B cell (primary cell): ENCODE measurements at regions not wholly inside any gene's neighbourhood (a gene's known extent, or its start where the extent isn't known, plus 50 kb on each side); places are given as distances from the start of the nearest gene placed in this dataset.
"Not testable (repeated sequence)": the region's sequence is repeated elsewhere in the genome, so short reads cannot be mapped to it uniquely, and the experiment has no call there.

ENCODE experiments used
- ATAC-seq: fragments of 200-7000 bp; cut with Tn5 transposase; one replicate; pipeline ENCODE4 v1.10.0; 2021; ENCODE audit warnings: low read depth, mild to moderate bottlenecking, moderate number of reproducible peaks, moderate library complexity
- CTCF ChIA-PET: fragments of 350-600 bp; sonication (Branson Sonifier 250); formaldehyde crosslinking; loops from one replicate; lab custom pipeline; 2021; ENCODE audit warnings: antibody characterized with exemption, inconsistent platforms; lab: Charles Lee
- POLR2A ChIA-PET: fragments of 350-600 bp; sonication (Branson Sonifier 250); formaldehyde crosslinking; loops from one replicate; lab custom pipeline; 2021; ENCODE audit warnings: antibody characterized with exemption; lab: Charles Lee
- DNase-seq: peaks from one replicate; pipeline ENCODE4 v3.0.0; 2013
- H2AFZ ChIP-seq: 2 replicates; pipeline ENCODE4 v1.6.1; 2012; ENCODE audit warnings: mild to moderate bottlenecking, low read depth, low read length; ENCODE audit not compliant: insufficient read depth, poor library complexity, severe bottlenecking
- H3K27ac ChIP-seq, 2 donors: 1 replicate in 1 of 2; 2 replicates in 1 of 2; pipeline ENCODE4 v1.5.1; 2012 to 2013; ENCODE audit warnings: low read length in 2 of 2, mild to moderate bottlenecking in 2 of 2, moderate library complexity in 1 of 2
- H3K27me3 ChIP-seq, 4 experiments: fragments of 200-600 bp in 1 of 4; sonication (generic) in 1 of 4; replicated peaks in 1 of 4; 1 replicate in 2 of 4; 2 replicates in 2 of 4; pipeline versions ENCODE4 v1.6.1 to v1.7.0; 2013 to 2016; ENCODE audit warnings: low read length in 3 of 4, mild to moderate bottlenecking in 2 of 4, mixed read lengths in 1 of 4, moderate library complexity in 1 of 4; ENCODE audit not compliant: insufficient read depth in 4 of 4, control insufficient read depth in 3 of 4; ENCODE audit errors: control extremely low read depth in 1 of 4
- H3K36me3 ChIP-seq, 2 experiments: replicated peaks in 1 of 2; 1 replicate in 1 of 2; 2 replicates in 1 of 2; pipeline versions ENCODE4 v1.6.1 to v1.7.1; 2013; ENCODE audit warnings: low read length in 1 of 2; ENCODE audit not compliant: insufficient read depth in 2 of 2, control insufficient read depth in 1 of 2; ENCODE audit errors: control extremely low read depth in 1 of 2, extremely low read depth in 1 of 2
- H3K4me1 ChIP-seq, 2 donors: fragments of 200-600 bp in 1 of 2; sonication (generic) in 1 of 2; 1 replicate in 1 of 2; 2 replicates in 1 of 2; pipeline versions ENCODE4 v1.5.1 to v1.6.1; 2013 to 2017; ENCODE audit warnings: low read length in 2 of 2; ENCODE audit not compliant: control insufficient read depth in 2 of 2, insufficient read depth in 2 of 2
- H3K4me2 ChIP-seq: replicated peaks from 2 replicates; pipeline ENCODE3; 2012; ENCODE audit warnings: mild to moderate bottlenecking, low read depth, low read length; ENCODE audit not compliant: poor library complexity, severe bottlenecking
- H3K4me3 ChIP-seq, 5 experiments: fragments of 200-600 bp in 1 of 5; sonication (generic) in 1 of 5; 1 replicate in 3 of 5; 2 replicates in 2 of 5; pipeline versions ENCODE4 v1.5.1 to v1.7.0; 2011 to 2016; ENCODE audit warnings: low read length in 4 of 5, mild to moderate bottlenecking in 4 of 5, low read depth in 2 of 5, control low read depth in 1 of 5, moderate library complexity in 1 of 5; ENCODE audit not compliant: insufficient read depth in 1 of 5; ENCODE audit errors: control extremely low read depth in 1 of 5, extremely low read depth in 1 of 5
- H3K79me2 ChIP-seq: fragments of 200-600 bp; sonication (generic); one replicate; pipeline ENCODE4 v1.6.0; 2016; ENCODE audit warnings: low read length; ENCODE audit not compliant: control insufficient read depth, insufficient read depth
- H3K9ac ChIP-seq: fragments of 200-600 bp; sonication (generic); 2 replicates; pipeline ENCODE4 v1.6.1; 2017; ENCODE audit warnings: mild to moderate bottlenecking, low read length, moderate library complexity
- H3K9me3 ChIP-seq, 3 donors: one replicate each; pipeline versions ENCODE4 v1.6.1 to v1.7.1; 2013; ENCODE audit warnings: low read length in 2 of 3; ENCODE audit not compliant: control insufficient read depth in 2 of 3, insufficient read depth in 1 of 3; ENCODE audit errors: control extremely low read depth in 1 of 3
- H4K20me1 ChIP-seq: 2 replicates; pipeline ENCODE4 v1.6.0; 2012; ENCODE audit warnings: mild to moderate bottlenecking, low read length; ENCODE audit not compliant: insufficient read depth, control insufficient read depth, poor library complexity, severe bottlenecking
- H3K27ac Mint-ChIP-seq: one replicate; pipeline ENCODE4 v1.8.0; 2021; ENCODE audit warnings: mixed read lengths
- H3K27me3 Mint-ChIP-seq: one replicate; pipeline ENCODE4 v1.8.0; 2021; ENCODE audit warnings: mixed read lengths
- H3K4me1 Mint-ChIP-seq: one replicate; pipeline ENCODE4 v1.8.0; 2021; ENCODE audit warnings: mixed read lengths
- H3K4me3 Mint-ChIP-seq: one replicate; pipeline ENCODE4 v1.8.0; 2021; ENCODE audit warnings: mixed read lengths
- H3K9me3 Mint-ChIP-seq: one replicate; pipeline ENCODE4 v1.8.0; 2022; ENCODE audit warnings: mixed read lengths; ENCODE audit not compliant: insufficient read depth
- CTCF ChIP-seq: fragments of 200-600 bp; IDR thresholded peaks from one replicate; pipeline ENCODE4 v1.8.0; 2022; ENCODE audit warnings: antibody characterized with exemption, mild to moderate bottlenecking
- EZH2 ChIP-seq: IDR thresholded peaks from 2 replicates; pipeline ENCODE4 v1.6.1; 2012; ENCODE audit warnings: borderline replicate concordance, low read depth, mild to moderate bottlenecking, moderate library complexity, low read length; ENCODE audit not compliant: insufficient read depth, poor library complexity, severe bottlenecking
- WGBS: methylation state at CpG from one replicate; pipeline ENCODE4 v1.1.5; 2013; ENCODE audit warnings: missing lambda C conversion rate; ENCODE audit not compliant: insufficient coverage; 5-methylcytosine and 5-hydroxymethylcytosine counted together
- intact Hi-C: fragments of 100-400 bp; cut with micrococcal nuclease; formaldehyde crosslinking; loops from one replicate; pipeline ENCODE4 v1.10.0; 2022

GRCh38 chr6:82111114-82111513 is 136.4 kb downstream of the IBTK start:
- Mint-ChIP-seq H3K27me3 (no peaks in the 10 kb centered on the region), H3K4me3 (no peak overlapping the region), H3K9me3 (peaks cover 9% of the 10 kb centered on the region), H3K4me1 (no peaks in the 10 kb centered on the region), H3K27ac (no peak overlapping the region)
- Histone ChIP-seq H2AFZ (no peak overlapping the region), H3K4me3 (no peak overlapping the region), H3K4me2 (no peak overlapping the region), H3K27ac (no peak overlapping the region), H3K9ac (no peak overlapping the region), H3K79me2 (no peaks in the 10 kb centered on the region), H3K27me3 (no peaks in the 10 kb centered on the region), H3K4me1 (no peaks in the 10 kb centered on the region), H3K36me3 (no peaks in the 10 kb centered on the region), H4K20me1 (no peaks in the 10 kb centered on the region), H3K9me3 (no peaks in the 10 kb centered on the region)
- DNase-seq (no peak), ATAC-seq (no peak)
- ChIA-PET CTCF (no interaction called here), POLR2A (no interaction called here)
- intact Hi-C loops = no loop called here
- TF ChIP-seq EZH2 = no peak
- no peak for TF ChIP-seq CTCF

- ATAC-seq, H3K9ac ChIP-seq, DNase-seq, intact Hi-C loops, H3K27ac ChIP-seq, H4K20me1 ChIP-seq, H3K9me3 ChIP-seq, H3K4me3 ChIP-seq, H3K4me1 ChIP-seq, POLR2A ChIA-PET, H2AFZ ChIP-seq, CTCF ChIA-PET, H3K27me3 Mint-ChIP-seq, H3K4me2 ChIP-seq, H3K36me3 ChIP-seq, H3K27me3 ChIP-seq, H3K27ac Mint-ChIP-seq, H3K4me3 Mint-ChIP-seq, H3K4me1 Mint-ChIP-seq, H3K9me3 Mint-ChIP-seq, H3K79me2 ChIP-seq: not testable (repeated sequence)
- WGBS = no CpG with 5 or more reads among the region's 3 CpGs
Measured at GRCh38 chr6:82103171-82103570, 144.4 kb downstream of the IBTK start.

DNA sequence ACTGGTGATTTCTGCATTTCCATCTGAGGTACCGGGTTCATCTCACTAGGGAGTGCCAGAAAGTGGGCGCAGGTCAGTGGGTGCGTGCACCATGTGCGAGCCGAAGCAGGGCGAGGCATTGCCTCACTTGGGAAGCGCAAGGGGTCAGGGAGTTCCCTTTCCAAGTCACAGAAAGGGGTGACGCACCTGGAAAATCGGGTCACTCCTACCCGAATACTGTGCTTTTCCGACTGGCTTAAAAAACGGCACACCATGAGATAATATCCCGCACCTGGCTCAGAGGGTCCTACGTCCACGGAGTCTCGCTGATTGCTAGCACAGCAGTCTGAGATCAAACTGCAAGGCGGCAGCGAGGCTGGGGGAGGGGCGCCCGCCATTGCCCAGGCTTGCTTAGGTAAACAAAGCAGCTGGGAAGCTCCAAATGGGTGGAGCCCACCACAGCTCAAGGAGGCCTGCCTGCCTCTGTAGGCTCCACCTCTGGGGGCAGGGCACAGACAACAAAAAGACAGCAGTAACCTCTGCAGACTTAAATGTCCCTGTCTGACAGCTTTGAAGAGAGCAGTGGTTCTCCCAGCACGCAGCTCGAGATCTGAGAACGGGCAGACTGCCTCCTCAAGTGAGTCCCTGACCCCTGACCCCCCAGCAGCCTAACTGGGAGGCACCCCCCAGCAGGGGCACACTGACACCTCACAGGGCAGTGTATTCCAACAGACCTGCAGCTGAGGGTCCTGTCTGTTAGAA is 146.0 kb downstream of the IBTK start:
- H3K27me3 ChIP-seq, H3K9me3 ChIP-seq, H3K36me3 ChIP-seq, DNase-seq, H3K79me2 ChIP-seq, H3K27ac Mint-ChIP-seq, H3K9ac ChIP-seq, ATAC-seq, H2AFZ ChIP-seq, H4K20me1 ChIP-seq, H3K4me3 Mint-ChIP-seq, H3K27ac ChIP-seq, H3K9me3 Mint-ChIP-seq, H3K4me1 ChIP-seq, POLR2A ChIA-PET, H3K4me2 ChIP-seq, CTCF ChIA-PET, H3K4me1 Mint-ChIP-seq, H3K4me3 ChIP-seq, intact Hi-C loops, H3K27me3 Mint-ChIP-seq: not testable (repeated sequence)
- 91% methylated on average over 18 of the region's 23 CpGs for WGBS
